ENCODE measurements at regions not wholly inside any gene's neighbourhood (a gene's known extent, or its start where the extent isn't known, plus 50 kb on each side); places are given as distances from the start of the nearest gene placed in this dataset.
"Not testable (repeated sequence)": the region's sequence is repeated elsewhere in the genome, so short reads cannot be mapped to it uniquely, and the experiment has no call there.

DNA sequence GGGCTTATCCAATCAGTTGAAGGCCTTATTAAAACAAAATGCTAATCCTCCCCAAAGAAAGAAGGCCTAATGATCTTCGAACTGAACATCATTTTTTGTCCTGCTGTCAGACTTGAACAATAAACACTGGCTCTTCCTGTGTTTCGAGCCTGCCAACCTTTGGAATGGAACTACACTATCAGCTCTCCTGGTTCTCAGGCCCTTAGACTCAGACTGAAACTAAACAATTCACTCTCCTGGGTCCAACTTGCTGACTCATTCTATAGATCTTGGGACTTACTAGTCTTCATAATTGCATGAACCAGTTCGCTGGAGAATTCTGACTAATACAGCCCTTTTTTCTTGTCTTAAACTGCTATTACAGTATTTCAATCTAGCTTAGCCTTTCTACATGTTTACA, 235.2 kb downstream of the LNPK start:
- no peak for DNase-seq (ENCODE audit: low spot score)

DNA sequence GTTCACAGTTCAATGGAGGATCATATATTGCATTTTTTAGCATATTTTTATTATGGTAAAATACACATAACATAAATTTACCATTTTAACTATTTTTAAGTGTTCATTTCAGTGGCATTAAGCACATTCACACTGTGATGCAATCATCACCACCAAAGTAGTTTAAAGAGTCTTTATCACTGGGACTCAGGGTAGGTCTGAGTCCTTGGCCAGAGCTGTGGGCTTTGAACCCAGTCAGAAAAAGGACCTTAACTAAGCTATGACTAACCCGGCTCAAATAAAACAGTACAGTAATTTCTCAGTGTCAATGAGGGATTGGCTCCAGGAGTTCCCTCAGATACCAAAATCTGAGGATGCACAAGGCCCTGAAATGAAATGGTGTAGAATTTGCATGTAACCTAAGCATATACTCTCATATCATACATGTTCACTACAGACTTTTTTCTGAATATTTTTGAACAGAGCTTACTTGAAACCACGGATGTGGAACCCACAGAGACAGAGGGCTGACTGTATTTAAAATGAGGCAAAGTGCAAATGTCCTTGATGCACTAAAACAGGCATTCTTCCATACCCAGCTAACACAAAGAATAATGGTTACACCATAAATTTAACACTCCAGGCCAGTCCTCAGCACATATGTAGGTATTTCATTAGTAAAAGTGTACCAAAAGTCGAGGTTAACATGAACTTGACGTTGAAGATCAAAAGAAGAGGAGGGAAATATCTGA, 246.2 kb downstream of the LNPK start:
- no peak for DNase-seq (ENCODE audit: low spot score)

DNA sequence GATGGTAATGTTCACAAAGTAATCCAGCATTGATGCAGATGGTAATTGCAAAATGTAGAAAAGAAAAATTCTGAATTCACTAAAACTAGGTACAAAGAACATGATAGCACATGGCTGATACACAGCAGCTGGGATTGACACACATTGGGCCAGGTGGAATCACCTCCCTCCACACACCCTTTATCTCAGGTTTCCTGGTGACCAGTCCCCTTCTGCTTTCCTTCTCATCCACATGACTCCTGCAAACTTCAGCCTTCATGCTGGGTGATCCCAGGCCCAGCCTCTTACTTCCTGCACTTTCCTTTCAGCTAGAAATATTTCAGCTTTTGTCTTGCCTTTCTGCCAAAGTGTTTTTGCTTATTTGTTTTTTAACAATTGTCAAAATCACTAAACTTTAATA, 246.9 kb downstream of the LNPK start:
- no peak for DNase-seq (ENCODE audit: low spot score)

DNA sequence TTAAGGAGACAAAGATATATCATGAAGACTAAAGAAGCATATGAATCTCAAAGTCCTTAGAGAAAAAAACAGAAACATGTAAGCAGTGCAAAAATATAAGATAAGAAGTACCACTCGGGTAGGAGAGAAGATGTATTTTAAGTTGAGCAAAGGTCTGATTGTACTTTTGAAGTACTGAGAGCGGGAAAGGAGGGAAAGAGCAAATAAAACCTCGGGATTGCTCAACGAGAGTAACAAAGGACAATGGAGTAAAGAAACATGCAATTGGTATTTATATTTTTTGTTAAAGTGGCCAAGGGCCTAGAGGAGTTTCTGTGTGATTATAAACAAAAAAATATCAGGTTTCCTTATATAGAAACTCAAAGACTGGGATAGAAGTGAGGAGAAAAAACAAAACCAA, 251.9 kb downstream of the LNPK start:
- no peak for DNase-seq (ENCODE audit: low spot score)

DNA sequence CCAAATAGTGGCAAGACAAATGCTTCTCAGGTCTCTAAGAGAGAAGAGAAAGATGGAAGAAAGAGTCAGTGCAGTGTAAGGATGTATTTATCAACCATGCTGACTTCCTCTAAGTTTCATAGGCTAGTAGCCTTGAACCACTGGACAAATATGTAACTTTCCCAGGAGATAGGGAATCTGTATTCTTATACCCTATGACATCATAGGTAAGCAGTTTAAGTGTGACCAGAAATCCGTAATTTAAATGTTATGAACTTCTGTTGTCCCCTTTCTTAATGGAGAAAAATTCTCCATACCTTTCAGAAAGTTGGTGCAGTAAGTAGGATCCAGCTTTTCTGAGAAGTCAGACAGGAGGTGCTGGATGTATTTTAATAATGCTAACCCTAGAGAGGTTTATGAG, 256.2 kb downstream of the LNPK start:
- DNase-seq (ENCODE audit: low spot score), result no peak

DNA sequence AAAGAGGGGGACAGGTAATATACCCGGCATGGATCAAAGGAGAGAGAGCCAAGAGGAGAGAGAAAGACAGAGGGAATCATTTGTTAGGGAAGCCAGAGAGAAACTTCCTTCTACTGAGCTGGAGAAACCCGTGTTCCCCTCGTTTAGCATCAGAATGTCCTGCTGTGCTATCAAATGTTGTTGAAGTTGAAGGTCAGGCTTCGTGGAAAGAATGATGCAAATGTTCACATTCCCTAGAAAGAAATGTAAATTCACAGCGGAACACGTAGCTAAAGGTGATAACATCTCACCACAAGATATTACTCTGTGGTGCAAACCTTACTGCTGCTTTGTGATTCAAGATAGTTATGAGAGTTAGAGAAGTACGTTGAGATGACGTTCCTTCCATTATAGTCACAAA, 258.1 kb downstream of the LNPK start:
- no peak for DNase-seq (ENCODE audit: low spot score)

DNA sequence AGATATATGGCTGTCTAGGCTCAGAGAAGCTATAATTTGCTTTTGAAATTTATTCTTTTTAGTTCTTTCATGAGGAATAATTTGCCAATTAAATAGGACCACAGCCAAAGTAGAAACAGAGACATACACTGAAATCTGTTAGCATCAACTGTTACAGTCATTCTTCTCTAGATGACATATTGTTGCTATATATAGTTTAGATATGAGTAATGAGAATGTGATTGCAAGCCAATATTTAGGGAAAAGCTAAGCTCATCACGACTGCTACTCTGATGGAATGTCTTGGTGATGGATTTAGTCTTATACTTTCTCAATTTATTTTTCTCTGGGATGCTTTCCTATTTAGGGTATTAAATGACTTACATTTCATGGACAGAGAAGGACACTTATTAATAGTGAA, 259.1 kb downstream of the LNPK start:
- no peak for DNase-seq (ENCODE audit: low spot score)

DNA sequence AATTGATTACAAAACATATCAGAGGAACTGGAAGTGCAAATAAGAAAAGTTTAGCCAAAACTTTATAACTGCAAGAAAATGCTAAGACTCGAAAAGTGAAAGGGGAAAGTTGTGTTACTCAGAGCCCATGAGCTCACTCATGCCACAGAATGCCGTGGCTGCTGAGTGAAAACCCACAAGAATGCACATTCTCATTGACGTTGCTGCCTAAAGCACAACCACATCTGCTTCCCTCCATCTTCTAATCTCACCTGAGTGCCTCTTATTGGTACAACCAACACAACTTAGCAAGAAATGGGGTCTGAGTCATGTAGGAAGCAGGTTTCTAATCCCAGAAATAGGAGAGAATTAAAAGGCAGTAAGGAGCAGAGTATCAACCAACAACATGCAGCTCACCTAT, 259.7 kb downstream of the LNPK start:
- DNase-seq (ENCODE audit: low spot score), result no peak

DNA sequence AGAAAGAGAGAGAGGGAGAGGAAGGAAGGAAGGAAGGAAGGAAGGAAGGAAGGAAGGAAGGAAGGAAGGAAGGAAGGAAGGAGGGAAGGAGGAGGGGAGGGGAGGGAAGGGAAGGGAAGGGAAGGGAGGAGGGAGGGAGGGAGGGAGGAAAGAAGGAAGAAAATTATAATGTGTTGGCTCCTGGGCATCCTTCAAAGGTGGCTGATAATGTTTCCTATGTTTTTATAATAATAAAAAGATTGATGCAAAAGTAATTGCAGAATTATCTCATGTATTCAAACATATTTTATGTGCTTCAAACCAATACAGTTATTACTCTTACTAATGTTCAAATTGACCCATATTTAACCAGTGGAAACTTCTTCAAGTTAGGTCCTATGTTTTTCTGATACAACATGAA, 260.9 kb downstream of the LNPK start:
- no peak for DNase-seq (ENCODE audit: low spot score)

DNA sequence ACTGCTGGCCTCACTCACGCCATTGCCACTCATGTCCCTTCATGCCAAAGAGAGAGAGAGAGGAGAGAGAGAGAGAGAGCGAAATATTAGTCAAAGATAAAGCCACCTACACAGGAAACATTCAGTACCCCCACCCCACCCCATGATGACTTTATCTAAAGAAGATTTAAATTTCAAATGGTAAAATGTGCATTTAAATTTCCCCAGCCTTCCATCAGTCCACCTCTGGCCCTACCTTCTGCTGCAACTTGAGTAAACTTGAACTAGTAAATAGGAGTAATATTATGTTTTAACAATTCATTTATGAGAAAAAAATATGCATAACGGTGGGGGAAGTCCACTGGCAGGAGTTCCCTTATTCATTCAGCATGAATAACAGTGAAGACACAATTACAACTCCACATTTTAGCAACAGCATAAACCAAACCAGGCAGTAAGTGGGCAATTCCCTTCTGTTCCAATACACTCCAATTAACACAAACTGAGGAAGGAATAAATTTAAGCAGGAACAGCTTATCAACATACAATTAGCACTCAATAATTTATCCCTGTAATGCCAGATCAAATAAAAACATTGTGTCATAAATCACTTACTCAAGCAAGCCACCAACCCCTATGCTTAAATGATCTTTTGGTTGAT, 264.2 kb downstream of the LNPK start:
- no peak for DNase-seq (ENCODE audit: low spot score)

DNA sequence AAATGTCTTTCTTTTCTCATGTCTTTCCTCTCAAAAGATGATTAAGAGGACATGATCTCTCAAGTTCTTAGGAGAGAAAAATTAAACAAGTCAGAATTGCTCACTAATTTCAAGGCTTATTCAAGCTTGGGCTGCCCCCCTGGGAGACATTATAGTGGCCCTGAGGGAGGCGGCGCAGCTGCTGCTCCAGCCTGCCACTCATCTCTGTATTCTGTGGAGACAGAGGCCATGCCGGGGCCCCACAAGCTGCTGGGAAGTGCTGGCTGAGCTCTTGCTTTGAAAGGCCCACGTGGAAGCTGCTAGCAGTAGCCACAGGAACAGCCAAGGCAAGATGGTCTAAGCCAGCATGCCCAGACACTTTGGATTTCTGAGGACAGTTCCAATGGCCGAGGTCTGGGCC, 267.4 kb downstream of the LNPK start:
- no peak for DNase-seq (ENCODE audit: low spot score)

DNA sequence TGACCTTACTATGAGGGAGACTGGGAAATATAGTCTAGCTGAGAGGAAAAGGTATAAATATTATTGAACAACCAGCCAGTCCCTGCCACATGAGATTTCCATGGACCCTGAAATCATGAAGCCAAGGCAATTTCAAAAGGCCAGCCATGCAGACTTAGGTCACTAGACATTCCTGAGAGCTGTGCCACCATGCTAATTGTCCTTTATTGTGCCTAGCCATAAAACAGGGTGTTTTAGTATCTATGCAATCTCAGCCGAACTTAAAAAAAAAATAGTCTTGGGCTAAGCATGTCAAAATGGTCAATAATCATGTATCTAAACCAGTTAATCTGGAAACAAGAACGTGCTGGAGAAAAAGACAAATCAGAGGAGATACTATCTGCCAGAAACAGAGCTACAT, 269.5 kb downstream of the LNPK start:
- DNase-seq (ENCODE audit: low spot score), result no peak

DNA sequence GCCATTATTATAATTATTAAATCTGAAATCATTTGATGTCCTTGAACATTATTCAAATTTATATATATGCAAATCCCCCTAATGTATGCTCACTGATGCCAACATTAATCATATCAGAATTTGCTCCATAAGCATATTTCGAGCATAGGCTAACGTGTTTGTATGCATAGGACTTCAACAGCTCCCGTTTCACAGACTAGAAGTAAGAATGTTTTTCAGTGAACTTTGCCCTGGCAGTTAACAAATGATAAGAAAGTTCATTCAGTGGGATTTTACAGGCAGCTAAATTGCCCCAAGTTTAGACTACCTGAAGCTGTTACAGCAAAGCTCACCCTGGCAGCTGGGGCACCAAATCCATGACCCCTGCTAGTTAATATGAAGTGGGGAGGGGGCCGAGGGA, 272.0 kb downstream of the LNPK start:
- DNase-seq (ENCODE audit: low spot score), result no peak

DNA sequence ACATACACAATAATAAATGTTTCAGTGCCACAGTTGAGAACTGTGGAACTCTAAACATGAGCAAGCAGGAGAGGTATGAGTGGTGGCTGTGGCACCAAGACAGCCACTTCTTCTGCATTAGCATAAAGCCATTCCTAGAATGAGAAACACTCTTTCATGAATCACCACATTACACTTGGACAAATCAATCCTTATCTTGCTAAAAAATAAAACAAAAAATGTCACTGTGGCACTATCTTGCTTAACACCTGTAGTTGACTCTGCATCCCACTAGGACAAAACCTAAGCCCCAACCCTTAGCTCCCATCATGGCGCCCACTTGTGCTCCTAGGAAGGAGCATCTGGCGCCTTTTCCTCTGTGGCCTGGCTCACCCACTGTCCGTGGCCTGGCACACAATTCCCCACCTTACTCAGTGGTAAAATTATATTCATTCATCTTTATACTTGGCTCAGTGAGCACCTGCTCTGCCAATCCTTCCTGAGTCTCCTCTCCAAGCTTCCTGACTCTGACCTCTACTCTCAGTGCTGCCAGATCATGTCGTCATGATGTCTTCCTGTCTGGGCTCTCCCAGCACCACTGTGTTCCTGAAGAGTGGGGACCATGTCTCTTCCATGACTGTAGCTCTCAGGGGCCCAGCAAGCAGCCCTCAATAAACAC, 272.9 kb downstream of the LNPK start:
- DNase-seq (ENCODE audit: low spot score), result no peak

DNA sequence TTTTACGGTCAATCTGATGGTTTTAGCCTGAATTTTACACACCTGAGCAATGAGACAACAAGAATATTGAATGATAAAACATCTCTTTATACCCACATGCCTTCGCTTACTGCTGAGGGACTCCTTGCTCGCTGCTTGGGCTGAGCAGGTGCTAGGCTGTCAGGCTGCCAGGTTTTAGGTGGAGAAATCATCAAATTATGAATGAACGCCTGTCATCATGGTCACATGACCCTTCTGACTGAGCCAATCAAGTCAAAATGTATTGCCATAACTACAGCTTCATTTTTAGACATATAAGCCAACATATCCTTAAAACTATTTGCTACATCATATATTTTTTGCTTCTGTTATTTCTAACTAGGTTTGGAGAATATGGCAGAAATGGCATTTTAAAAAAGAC, 274.0 kb downstream of the LNPK start:
- DNase-seq (ENCODE audit: low spot score), result no peak

DNA sequence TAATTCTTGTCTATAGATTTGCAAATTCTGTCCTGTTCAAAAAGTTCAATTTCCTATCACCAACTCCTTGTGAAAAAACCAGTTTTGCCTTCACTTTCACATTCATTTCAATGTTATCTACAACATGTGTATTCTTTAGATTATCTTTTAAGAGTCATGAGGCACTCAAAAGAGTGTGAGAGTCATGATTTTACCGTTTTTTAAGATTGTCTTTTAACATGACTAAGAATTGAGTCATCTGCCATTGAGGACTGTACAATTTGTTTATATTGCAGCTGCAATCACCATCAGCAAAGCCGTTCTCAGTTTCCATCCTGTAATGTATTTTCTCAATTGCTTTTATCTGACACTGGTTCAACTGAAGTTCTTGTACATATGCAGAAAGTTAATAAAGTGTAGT, 275.8 kb downstream of the LNPK start:
- DNase-seq (ENCODE audit: low spot score), result no peak

DNA sequence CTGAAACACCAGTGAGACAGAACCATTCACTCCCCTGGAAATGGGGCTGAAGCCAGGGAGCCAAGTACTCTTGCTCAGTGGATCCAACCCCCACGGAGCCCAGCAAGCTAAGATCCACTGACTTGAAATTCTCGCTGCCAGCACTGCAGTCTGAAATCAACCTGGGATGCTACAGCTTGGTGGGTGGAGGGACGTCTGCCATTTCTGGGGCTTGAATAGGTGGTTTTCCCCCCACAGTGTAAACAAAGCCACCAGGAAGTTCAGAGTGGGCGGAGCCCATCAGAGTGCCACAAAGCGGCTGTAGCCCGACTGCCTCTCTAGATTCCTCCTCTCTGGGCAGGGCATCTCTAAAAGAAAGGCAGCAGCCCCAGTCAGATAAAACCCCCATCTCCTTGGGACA, 292.8 kb downstream of the LNPK start:
- DNase-seq (ENCODE audit: low spot score), result no peak

DNA sequence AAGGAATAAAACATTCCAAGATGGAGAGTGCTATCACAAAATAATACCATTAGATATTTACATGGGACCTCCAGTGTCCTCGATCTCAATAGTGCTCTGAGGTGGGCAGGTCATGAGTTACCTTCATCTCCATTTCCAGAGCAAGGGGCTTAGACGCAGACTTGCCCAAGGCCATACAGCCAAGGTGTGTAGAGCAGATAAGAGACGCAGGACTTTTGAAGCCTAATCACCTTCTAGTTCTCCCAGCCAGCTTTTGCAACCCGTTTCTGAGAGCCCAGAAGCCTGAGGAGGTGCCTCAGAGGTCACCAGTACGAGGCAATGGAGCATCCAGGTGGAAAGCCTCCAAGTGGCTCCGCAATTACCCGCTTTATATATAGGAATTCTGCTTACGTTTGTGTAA, 294.7 kb downstream of the LNPK start:
- no peak for DNase-seq (ENCODE audit: low spot score)

DNA sequence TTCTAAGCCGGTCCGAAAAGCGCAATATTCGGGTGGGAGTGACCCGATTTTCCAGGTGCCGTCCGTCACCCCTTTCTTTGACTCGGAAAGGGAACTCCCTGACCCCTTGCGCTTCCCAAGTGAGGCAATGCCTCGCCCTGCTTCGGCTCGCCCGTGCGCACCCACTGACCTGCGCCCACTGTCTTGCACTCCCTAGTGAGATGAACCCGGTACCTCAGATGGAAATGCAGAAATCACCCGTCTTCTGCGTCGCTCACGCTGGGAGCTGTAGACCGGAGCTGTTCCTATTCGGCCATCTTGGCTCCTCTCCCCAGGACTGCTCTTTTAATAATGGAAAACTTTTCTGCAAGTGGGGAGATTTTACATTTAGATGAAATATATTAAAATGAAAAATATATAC, 297.5 kb downstream of the LNPK start:
- DNase-seq (ENCODE audit: low spot score), result not testable (repeated sequence)

DNA sequence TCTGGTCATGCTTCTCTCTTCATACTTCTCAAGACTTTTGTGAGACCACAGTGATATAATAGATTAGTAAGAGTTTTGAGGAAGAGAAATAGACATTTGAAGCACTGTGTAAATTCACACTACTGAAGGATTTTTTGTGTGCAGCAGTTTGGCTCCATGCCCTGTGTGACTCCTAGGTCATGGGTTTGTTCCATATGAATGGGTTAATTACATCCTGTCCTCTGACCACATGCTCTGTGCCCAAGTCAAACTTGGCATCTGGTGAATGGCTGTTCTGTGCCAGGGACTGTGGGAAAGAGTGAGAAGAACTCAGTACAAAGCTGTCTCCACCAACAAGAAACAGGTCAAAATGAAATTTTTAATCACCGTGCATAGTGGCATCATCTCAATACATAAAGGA, 304.0 kb downstream of the LNPK start:
- no peak for DNase-seq (ENCODE audit: low spot score)

DNA sequence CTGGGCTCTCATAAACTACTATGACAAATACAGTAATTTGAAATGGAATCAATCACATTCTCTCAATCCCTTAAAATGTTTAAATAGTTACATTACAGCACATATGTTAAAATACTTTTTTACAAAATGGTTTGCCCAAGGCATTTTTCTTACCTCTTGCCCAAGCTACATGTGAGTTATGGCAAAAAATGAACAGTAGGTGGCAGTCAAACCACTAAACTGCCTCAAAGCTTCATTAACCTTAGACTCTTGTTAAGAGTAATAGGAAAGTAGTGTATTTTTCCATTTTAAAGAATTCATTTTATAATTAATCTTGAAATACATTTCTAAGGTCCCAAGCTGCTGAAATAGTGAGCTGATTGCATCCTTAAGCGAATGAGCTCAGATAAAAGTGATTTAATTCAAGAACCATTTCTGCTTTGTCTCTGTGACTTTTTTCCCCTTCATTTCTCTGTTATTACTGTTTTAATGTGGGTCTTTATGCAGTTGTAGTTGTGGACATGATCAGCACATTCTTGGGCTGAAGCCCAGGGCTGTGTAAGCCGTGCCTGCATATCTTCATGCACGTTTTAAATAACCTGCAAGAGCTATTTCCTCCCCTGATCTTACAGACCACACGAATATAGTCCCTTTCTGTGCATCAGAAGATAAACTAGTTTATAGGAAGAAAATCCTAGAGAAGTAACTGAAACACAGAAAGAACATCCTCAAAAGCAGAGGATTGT, 311.8 kb downstream of the LNPK start:
- DNase-seq (ENCODE audit: low spot score), result peak; percentile 81

DNA sequence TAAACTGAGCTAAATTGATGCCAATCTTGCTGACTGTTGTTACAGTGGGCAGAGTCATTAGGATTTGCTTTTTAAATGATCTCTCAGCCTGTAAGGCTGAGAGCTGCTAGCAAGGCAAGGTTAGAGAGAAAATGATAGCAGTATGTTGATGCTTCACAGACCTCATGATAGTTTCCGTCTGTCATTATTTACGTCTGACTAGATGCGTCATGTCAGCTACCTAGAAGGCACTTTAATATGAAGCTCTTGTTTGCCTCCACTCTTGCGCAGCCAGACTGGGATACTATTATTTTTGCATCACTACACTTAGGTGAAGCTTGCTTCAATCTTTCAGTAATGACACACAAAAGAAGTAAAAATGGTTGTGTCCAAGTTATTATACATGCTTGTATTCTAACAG, 313.8 kb downstream of the LNPK start:
- no peak for DNase-seq (ENCODE audit: low spot score)

DNA sequence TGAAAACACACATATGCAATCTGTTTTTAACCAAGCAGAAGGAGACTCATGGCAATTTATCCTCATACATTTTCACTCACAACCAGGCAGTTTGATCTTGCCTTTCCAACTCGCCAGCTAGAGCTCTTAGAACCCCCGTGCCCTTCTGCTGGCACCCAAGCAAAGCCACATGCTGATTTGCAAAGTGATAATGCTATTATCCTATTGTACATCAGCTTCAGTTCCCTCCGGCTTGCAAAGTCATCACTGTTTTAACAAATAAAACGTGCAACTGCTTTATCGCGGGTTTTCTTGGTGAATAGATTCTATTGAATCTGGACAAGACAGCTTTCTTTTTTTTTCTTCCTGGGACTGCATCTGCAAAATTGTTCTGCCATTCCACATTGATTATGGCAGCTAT, 314.6 kb downstream of the LNPK start:
- no peak for DNase-seq (ENCODE audit: low spot score)
